Vagina (tissue), 2 donors: ENCODE measurements at regions not wholly inside any gene's neighbourhood (a gene's known extent, or its start where the extent isn't known, plus 50 kb on each side); places are given as distances from the start of the nearest gene placed in this dataset.

Source experiments
- POLR2A ChIP-seq, 2 donors: fragments of 450-650 bp; IDR thresholded peaks; one replicate each; pipeline ENCODE4 v1.6.1; 2017; ENCODE audit warnings: antibody characterized with exemption in 2 of 2, mild to moderate bottlenecking in 2 of 2, moderate library complexity in 2 of 2
- POLR2AphosphoS5 ChIP-seq, 2 donors: sonication (generic); formaldehyde crosslinking; IDR thresholded peaks; one replicate each; pipeline ENCODE4 v1.9.0; 2017; ENCODE audit warnings: antibody characterized with exemption in 2 of 2, mild to moderate bottlenecking in 2 of 2, low read depth in 1 of 2; ENCODE audit not compliant: insufficient read depth in 1 of 2

GRCh38 chr9:79129865-79130480 is 441.8 kb upstream of the TLE4 start:
- no peak for TF ChIP-seq POLR2A (IDR thresholded peaks at IDR 0.05)
- no peak for TF ChIP-seq POLR2AphosphoS5 (IDR thresholded peaks at IDR 0.05; ENCODE audit: insufficient read depth in 1 of 2, low read depth in 1 of 2)
